Type B pancreatic cell (in vitro differentiated cells): ENCODE measurements at regions not wholly inside any gene's neighbourhood (a gene's known extent, or its start where the extent isn't known, plus 50 kb on each side); places are given as distances from the start of the nearest gene placed in this dataset.
"Not testable (repeated sequence)": the region's sequence is repeated elsewhere in the genome, so short reads cannot be mapped to it uniquely, and the experiment has no call there.

Source experiments
- DNase-seq: peaks from one replicate; pipeline ENCODE4 v3.0.0; 2021; ENCODE audit warnings: mixed read lengths; ENCODE audit not compliant: unreplicated experiment; ENCODE audit errors: extremely low spot score
- H3K27ac Mint-ChIP-seq: 2 replicates; pipeline ENCODE4 v1.8.0; 2021; ENCODE audit warnings: mild to moderate bottlenecking, mixed read lengths
- H3K27me3 Mint-ChIP-seq: 2 replicates; pipeline ENCODE4 v1.8.0; 2021; ENCODE audit warnings: mixed read lengths
- H3K36me3 Mint-ChIP-seq: 2 replicates; pipeline ENCODE4 v1.8.0; 2021; ENCODE audit warnings: mixed read lengths
- H3K4me1 Mint-ChIP-seq: one replicate; pipeline ENCODE4 v1.8.0; 2021; ENCODE audit warnings: mixed read lengths; ENCODE audit not compliant: unreplicated experiment
- H3K4me3 Mint-ChIP-seq: 2 replicates; pipeline ENCODE4 v1.8.0; 2021; ENCODE audit warnings: mild to moderate bottlenecking, mixed read lengths
- H3K9me3 Mint-ChIP-seq: 2 replicates; pipeline ENCODE4 v1.8.0; 2021; ENCODE audit warnings: mixed read lengths

DNA sequence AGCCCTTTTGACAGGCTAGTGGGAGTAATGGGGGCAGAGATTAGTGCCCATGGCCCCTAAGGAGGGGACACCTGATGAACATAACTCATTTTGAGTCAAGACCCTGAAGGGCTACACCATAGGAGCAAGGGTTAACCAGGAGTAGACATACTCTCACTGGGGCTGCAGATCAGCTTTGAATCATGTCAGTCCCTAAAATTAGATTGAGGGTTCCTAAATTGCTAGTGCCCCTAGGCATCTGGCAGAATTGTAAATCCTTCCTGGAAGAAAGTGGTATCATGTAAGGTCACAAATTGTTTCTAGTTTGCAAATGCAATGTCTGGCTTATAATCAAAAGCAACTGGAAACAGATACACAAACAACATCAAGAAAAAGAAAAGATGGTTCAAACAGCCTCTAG, 52.1 kb upstream of the LRRC37A2 start:
- H3K4me1 Mint-ChIP-seq, DNase-seq, H3K36me3 Mint-ChIP-seq, H3K27ac Mint-ChIP-seq, H3K4me3 Mint-ChIP-seq, H3K9me3 Mint-ChIP-seq, H3K27me3 Mint-ChIP-seq: not testable (repeated sequence)

DNA sequence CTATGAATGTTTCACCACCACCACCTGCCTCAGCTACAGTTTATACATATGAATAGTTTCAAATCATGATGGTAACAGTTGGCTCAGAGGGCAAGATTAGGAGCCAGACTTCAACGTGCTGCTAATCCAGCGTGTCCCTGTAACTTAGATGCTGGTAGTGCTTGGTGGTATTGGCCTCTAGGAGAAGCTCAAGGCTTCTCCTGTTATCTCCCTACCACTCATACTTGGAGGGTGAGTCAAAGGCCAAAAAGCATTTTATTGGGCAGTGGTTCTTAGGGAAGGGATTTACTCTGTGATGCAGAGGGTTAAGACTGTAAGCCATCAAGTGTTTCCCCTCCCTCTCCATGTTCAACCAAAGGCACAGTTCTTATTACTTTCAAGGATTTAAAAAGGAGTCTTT, 57.2 kb upstream of the LRRC37A2 start:
- not testable (repeated sequence) for H3K4me3 Mint-ChIP-seq, H3K4me1 Mint-ChIP-seq, H3K27me3 Mint-ChIP-seq, DNase-seq, H3K36me3 Mint-ChIP-seq, H3K27ac Mint-ChIP-seq, H3K9me3 Mint-ChIP-seq

DNA sequence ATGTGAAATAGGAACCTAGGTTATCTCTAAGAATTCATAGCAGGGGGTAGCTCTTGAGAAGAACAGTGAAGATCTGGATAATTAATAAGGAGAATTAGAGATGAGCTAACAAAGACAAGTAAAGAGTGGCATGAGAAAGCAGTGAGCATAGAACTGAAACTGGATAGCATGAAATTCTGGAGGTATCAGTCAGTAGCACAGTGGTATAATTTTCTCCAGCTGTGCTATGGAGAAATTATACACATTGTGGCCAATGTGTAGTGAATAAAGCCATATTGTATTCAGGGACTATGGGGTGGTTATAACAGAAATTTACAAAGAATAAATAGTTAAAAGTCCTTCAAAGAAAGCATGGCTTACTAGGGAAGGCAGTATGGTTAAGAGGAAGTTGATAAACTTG, 57.7 kb upstream of the LRRC37A2 start:
- H3K27ac Mint-ChIP-seq, DNase-seq, H3K4me3 Mint-ChIP-seq, H3K9me3 Mint-ChIP-seq, H3K27me3 Mint-ChIP-seq, H3K4me1 Mint-ChIP-seq, H3K36me3 Mint-ChIP-seq: not testable (repeated sequence)

DNA sequence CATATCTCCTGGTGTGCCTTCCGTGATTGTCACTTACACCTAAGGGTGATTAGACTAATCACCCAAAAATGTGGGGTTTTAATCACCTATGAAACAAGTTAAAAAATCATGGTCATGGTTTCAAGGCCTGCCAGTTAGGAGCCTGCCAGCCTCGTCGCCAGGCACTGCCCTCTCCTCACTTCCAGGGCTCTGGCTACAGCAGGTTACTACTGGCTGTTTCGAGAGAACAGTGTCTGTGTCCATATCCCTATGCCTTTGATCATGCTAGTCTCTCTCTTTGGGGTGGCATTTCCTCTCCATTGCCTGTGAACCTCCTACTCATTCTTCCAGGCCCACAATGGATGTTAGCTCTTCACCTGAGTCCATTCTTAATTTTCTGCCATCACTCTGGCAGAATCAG, 59.2 kb upstream of the LRRC37A2 start:
- DNase-seq = not testable (repeated sequence)

DNA sequence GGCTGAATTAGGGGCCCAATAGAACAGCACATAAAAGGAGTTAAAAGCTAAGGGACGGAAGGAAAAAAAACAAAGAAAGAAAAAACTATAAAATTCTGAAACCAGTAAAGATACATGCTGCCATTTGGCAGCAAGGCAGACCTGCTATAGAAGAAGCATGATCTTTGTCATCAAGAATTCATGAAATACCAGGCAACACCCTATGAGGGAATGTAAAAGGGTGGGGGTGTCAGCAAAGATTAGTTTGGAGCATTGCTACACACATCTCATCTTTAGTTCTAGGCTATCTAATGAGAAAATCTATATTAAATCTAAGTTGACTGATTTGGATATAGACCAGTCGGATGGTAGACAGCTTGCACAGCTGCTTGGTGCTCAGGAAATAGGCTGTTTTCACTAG, 66.4 kb upstream of the LRRC37A2 start:
- H3K27me3 Mint-ChIP-seq, DNase-seq, H3K9me3 Mint-ChIP-seq, H3K27ac Mint-ChIP-seq, H3K36me3 Mint-ChIP-seq, H3K4me3 Mint-ChIP-seq, H3K4me1 Mint-ChIP-seq: not testable (repeated sequence)

More for the DNA sequence above, 59.2 kb upstream of the LRRC37A2 start:
- H3K36me3 Mint-ChIP-seq, H3K9me3 Mint-ChIP-seq, H3K4me3 Mint-ChIP-seq, H3K4me1 Mint-ChIP-seq, H3K27ac Mint-ChIP-seq, H3K27me3 Mint-ChIP-seq: not testable (repeated sequence)

DNA sequence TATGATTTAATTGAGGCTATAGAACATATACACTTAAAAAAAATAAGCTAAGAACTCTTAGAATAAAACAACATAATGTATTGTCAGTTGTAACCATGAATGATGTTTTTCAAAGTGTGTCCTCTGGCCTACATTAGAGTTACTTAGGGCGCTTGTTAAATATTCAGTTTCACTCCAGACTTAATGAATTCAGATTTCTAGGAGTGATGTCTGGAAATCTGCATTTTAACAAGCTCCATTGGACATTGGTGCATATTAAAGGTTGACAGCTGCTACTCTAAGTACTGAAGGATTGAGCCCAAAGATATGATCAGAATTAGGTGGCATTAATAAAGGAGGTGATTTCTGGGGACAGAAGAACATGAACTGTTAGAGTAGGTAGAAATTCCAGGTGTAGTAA, 66.9 kb upstream of the LRRC37A2 start:
- not testable (repeated sequence) for H3K9me3 Mint-ChIP-seq, H3K27me3 Mint-ChIP-seq, H3K27ac Mint-ChIP-seq, H3K4me1 Mint-ChIP-seq, H3K36me3 Mint-ChIP-seq, H3K4me3 Mint-ChIP-seq, DNase-seq

DNA sequence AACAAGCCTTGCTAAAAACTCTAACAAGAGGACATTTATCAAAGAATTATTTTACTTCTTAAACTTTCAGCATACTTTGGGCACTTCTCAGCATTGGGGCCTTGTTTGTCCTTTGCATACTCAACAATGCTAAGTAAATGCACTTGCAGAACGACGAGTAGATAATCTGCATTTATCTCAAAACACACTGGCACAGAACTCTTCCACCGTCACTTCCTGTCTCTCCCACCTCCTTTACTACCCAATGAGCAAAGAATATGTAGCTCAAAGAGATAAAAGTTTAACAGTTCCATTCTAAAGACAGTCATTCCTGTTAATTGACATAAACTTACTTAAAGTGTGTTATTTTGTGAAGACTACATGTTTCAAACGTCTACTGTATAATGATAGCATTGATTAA, 70.1 kb upstream of the LRRC37A2 start:
- not testable (repeated sequence) for H3K27ac Mint-ChIP-seq, H3K4me1 Mint-ChIP-seq, H3K36me3 Mint-ChIP-seq, H3K9me3 Mint-ChIP-seq, H3K4me3 Mint-ChIP-seq, DNase-seq, H3K27me3 Mint-ChIP-seq

DNA sequence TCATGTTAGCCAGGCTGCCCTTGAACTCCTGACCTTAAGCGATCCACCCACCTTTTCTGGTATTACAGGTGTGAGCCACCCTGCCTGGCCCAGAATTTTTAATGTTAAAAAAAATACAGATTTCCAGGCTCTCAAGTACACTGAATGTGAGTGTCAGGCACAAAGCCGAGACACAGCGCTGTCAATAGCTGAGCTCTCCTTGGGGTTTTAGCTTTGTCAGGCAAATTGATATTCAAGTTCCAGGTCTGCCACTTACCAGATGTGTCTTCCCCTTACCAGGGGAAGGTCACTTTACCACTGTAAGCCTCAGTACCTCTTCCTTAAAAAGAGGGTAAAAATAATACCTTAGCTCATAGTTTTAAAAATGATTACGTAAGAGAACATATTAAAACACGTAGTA, 71.6 kb upstream of the LRRC37A2 start:
- DNase-seq, H3K9me3 Mint-ChIP-seq, H3K36me3 Mint-ChIP-seq, H3K4me1 Mint-ChIP-seq, H3K27me3 Mint-ChIP-seq, H3K4me3 Mint-ChIP-seq, H3K27ac Mint-ChIP-seq: not testable (repeated sequence)

DNA sequence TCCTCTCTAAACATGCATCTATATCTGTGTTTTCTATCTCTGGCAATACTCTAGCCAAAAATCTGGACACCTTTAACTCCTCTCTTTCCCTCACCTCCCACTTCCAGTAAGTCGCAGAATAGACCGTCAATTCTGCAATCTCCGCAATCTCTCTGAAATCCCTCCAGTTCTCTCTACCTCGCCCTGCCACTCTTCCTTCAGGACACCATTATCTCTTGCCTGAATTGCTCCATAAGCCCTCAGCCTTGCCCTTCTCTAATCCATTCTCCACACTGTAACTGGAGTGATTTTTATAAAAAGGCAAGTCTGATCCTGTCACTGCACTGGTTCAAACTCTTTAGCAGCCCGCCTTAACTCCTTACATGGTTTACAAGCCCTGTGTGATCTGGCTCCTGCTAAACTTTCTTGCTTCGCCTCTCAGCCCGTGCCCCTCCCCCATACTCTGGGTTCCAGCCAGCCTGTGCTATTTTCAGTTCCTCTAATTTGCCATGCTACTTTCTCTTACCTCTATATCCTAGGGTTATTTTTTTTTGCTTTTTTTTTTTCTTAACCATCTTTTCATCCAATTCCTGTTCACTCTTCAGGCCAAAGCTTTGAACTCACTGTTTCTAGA, 73.0 kb upstream of the ARL17B start:
- H3K27ac Mint-ChIP-seq, H3K9me3 Mint-ChIP-seq, DNase-seq, H3K27me3 Mint-ChIP-seq, H3K4me1 Mint-ChIP-seq, H3K36me3 Mint-ChIP-seq, H3K4me3 Mint-ChIP-seq: not testable (repeated sequence)

DNA sequence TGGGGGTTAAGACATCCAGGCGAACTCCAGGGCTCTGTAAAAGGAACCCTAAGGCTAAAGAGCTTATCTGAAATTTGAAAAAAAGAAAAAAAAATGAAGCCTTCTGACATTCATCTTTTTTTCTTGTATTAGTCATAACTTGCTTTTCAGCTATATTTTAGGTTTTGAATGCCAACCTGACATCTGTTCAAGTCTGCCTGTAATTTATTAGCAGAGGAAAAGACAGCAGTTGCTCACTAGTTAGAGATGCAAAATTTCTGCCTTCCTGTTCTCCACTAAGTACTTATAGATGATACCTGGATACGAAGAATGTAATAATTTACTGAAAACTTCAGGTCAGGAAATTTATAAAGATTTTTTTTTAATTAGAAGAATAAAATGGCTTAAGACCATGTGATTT, 68.7 kb upstream of the ARL17B start:
- H3K36me3 Mint-ChIP-seq, H3K27me3 Mint-ChIP-seq, H3K9me3 Mint-ChIP-seq, DNase-seq, H3K27ac Mint-ChIP-seq, H3K4me1 Mint-ChIP-seq, H3K4me3 Mint-ChIP-seq: not testable (repeated sequence)

DNA sequence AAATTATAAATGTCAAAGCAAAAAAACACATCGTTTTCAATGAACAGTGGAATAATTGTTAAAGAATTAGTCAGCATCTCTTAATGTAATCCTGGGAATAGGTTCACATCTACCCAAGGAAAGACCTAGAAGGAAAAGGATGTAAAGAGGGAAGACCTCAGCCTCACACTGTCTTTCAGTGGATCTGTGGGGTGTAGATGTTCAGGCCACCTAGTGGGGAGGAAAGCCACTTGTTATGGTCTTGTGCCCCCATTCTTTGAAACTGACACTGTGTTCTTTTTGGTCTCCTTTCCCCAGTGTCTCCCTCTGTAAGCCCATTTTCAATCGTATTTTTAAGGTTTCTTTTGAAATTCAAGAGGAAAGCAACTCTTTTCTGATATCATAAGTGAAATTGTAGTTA, 68.1 kb upstream of the ARL17B start:
- not testable (repeated sequence) for H3K9me3 Mint-ChIP-seq, H3K27me3 Mint-ChIP-seq, H3K4me1 Mint-ChIP-seq, H3K36me3 Mint-ChIP-seq, DNase-seq, H3K4me3 Mint-ChIP-seq, H3K27ac Mint-ChIP-seq
